Osteoblast (primary cell): ENCODE measurements at regions not wholly inside any gene's neighbourhood (a gene's known extent, or its start where the extent isn't known, plus 50 kb on each side); places are given as distances from the start of the nearest gene placed in this dataset.

Experiments used
- DNase-seq: peaks from one replicate; pipeline ENCODE4 v3.0.0; 2011; ENCODE audit warnings: low spot score, mixed read lengths; ENCODE audit not compliant: insufficient read length; ENCODE audit errors: missing footprints
- H2AFZ ChIP-seq: 2 replicates; pipeline ENCODE4 v1.6.0; 2011; ENCODE audit warnings: mild to moderate bottlenecking, low read length
- H3K27ac ChIP-seq: 2 replicates; pipeline ENCODE4 v1.5.1; 2011; ENCODE audit warnings: mild to moderate bottlenecking, low read depth, low read length, moderate library complexity
- H3K27me3 ChIP-seq: 2 replicates; pipeline ENCODE4 v1.6.0; 2012; ENCODE audit warnings: mild to moderate bottlenecking, control low read depth, inconsistent platforms, low read length, moderate library complexity; ENCODE audit not compliant: insufficient read depth
- H3K36me3 ChIP-seq: 2 replicates; pipeline ENCODE4 v1.5.1; 2011; ENCODE audit warnings: mild to moderate bottlenecking, low read length, control low read depth, moderate library complexity; ENCODE audit not compliant: insufficient read depth
- H3K4me1 ChIP-seq: 2 replicates; pipeline ENCODE4 v1.5.1; 2011; ENCODE audit warnings: mild to moderate bottlenecking, low read length, control low read depth, moderate library complexity; ENCODE audit not compliant: insufficient read depth
- H3K4me2 ChIP-seq: 2 replicates; pipeline ENCODE4 v1.6.0; 2011; ENCODE audit warnings: mild to moderate bottlenecking, low read length; ENCODE audit not compliant: insufficient read depth
- H3K4me3 ChIP-seq: fragments of 200-600 bp; sonication (generic); 3 replicates; pipeline ENCODE4 v1.5.1; 2012; ENCODE audit warnings: mild to moderate bottlenecking, low read length, inconsistent platforms; ENCODE audit not compliant: insufficient read depth
- H3K79me2 ChIP-seq: 2 replicates; pipeline ENCODE4 v1.6.0; 2012; ENCODE audit warnings: mild to moderate bottlenecking, low read length, control low read depth, inconsistent platforms; ENCODE audit not compliant: insufficient read depth
- H3K9me3 ChIP-seq: 2 replicates; pipeline ENCODE4 v1.5.1; 2011; ENCODE audit warnings: low read depth, low read length, control low read depth
- H4K20me1 ChIP-seq: 2 replicates; pipeline ENCODE4 v1.6.0; 2012; ENCODE audit warnings: mild to moderate bottlenecking, low read length, control low read depth; ENCODE audit not compliant: insufficient read depth
- CTCF ChIP-seq: IDR thresholded peaks from 2 replicates; pipeline ENCODE4 v1.5.1; 2011; ENCODE audit warnings: mild to moderate bottlenecking, low read depth, low read length, moderate library complexity; ENCODE audit errors: extremely low read depth

- Histone ChIP-seq H2AFZ (no peak overlapping the region), H3K27me3 (no peaks in the 10 kb centered on the region), H3K9me3 (no peaks in the 10 kb centered on the region), H3K27ac (no peak overlapping the region), H3K4me2 (no peak overlapping the region), H3K79me2 (no peaks in the 10 kb centered on the region), H3K36me3 (no peaks in the 10 kb centered on the region), H4K20me1 (no peaks in the 10 kb centered on the region), H3K4me3 (no peak overlapping the region), H3K4me1 (no peaks in the 10 kb centered on the region)
- DNase-seq, result no peak
- TF ChIP-seq CTCF, result no peak
Measured at GRCh38 chr3:64760258-64760657, 72.5 kb upstream of the ADAMTS9 start.

GRCh38 chr3:64759811-64760210 lies 72.0 kb upstream of the ADAMTS9 start:
- H4K20me1 ChIP-seq, result no peaks in the 10 kb centered on the region
- no peaks in the 10 kb centered on the region for H3K4me1 ChIP-seq
- no peaks in the 10 kb centered on the region for H3K9me3 ChIP-seq
- TF ChIP-seq CTCF, result no peak
- no peaks in the 10 kb centered on the region for H3K79me2 ChIP-seq
- H3K27ac ChIP-seq, result no peak overlapping the region
- no peak overlapping the region for H3K4me3 ChIP-seq
- no peaks in the 10 kb centered on the region for H3K27me3 ChIP-seq
- H3K4me2 ChIP-seq, result no peak overlapping the region
- no peak for DNase-seq
- no peaks in the 10 kb centered on the region for H3K36me3 ChIP-seq
- no peak overlapping the region for H2AFZ ChIP-seq

- no peak for DNase-seq
- no peak overlapping the region for H2AFZ ChIP-seq
Measured at GRCh38 chr3:64756398-64756986, 68.7 kb upstream of the ADAMTS9 start.

More at GRCh38 chr3:64756398-64756986, 68.7 kb upstream of the ADAMTS9 start:
- Histone ChIP-seq H3K4me1 (no peaks in the 10 kb centered on the region), H4K20me1 (no peaks in the 10 kb centered on the region), H3K4me2 (no peak overlapping the region), H3K27ac (no peak overlapping the region), H3K9me3 (no peaks in the 10 kb centered on the region), H3K36me3 (no peaks in the 10 kb centered on the region), H3K4me3 (no peak overlapping the region), H3K27me3 (no peaks in the 10 kb centered on the region), H3K79me2 (no peaks in the 10 kb centered on the region)
- no peak for TF ChIP-seq CTCF
